Gastrocnemius medialis (tissue), 4 donors: ENCODE measurements at regions not wholly inside any gene's neighbourhood (a gene's known extent, or its start where the extent isn't known, plus 50 kb on each side); places are given as distances from the start of the nearest gene placed in this dataset.

Experiments used
- ATAC-seq, 2 donors: fragments of 150-250 bp; one replicate each; pipeline ENCODE4 v1.9.1; 2016
- DNase-seq, 2 donors: peaks; one replicate each; pipeline ENCODE4 v3.0.0-alpha.2; 2019
- H3K27ac ChIP-seq, 4 donors: fragments of 200-600 bp; sonication (generic); 1 replicate in 1 of 4; 2 replicates in 3 of 4; pipeline ENCODE4 v1.5.1; 2016 to 2018; ENCODE audit warnings: mild to moderate bottlenecking in 2 of 4, moderate library complexity in 1 of 4
- H3K27me3 ChIP-seq, 3 donors: fragments of 200-600 bp; sonication (generic) in 2 of 3; 1 replicate in 1 of 3; 2 replicates in 2 of 3; pipeline versions ENCODE4 v1.5.1 to v1.6.0; 2016 to 2019; ENCODE audit warnings: mild to moderate bottlenecking in 1 of 3, moderate library complexity in 1 of 3
- H3K36me3 ChIP-seq, 2 donors: fragments of 200-600 bp; sonication (generic) in 1 of 2; one replicate each; pipeline ENCODE4 v1.5.1; 2017 to 2018
- H3K4me1 ChIP-seq, 2 donors: fragments of 200-600 bp; sonication (generic) in 1 of 2; one replicate each; pipeline ENCODE4 v1.5.1; 2016 to 2017; ENCODE audit warnings: mild to moderate bottlenecking in 2 of 2
- H3K4me3 ChIP-seq, 4 donors: fragments of 200-600 bp; sonication (generic) in 3 of 4; 1 replicate in 1 of 4; 2 replicates in 3 of 4; pipeline ENCODE4 v1.5.1; 2016 to 2019; ENCODE audit warnings: mild to moderate bottlenecking in 2 of 4
- H3K9me3 ChIP-seq, 3 donors: fragments of 200-600 bp; sonication (generic) in 2 of 3; 1 replicate in 1 of 3; 2 replicates in 2 of 3; pipeline ENCODE4 v1.5.1; 2016 to 2019
- POLR2A ChIP-seq, 2 donors: fragments of 450-650 bp; IDR thresholded peaks; one replicate each; pipeline ENCODE4 v1.6.1; 2017; ENCODE audit warnings: antibody characterized with exemption in 2 of 2, mild to moderate bottlenecking in 2 of 2, moderate library complexity in 2 of 2
- in situ Hi-C, 4 donors: fragments of 200-750 bp; cut with MboI; loops; one replicate each; pipeline versions ENCODE4 v1.15.0 to v1.8.0; 2017; ENCODE audit warnings: low sequenced_read_pairs in 4 of 4
- intact Hi-C: fragments of 100-400 bp; cut with DNase I; formaldehyde crosslinking; loops from one replicate; pipeline ENCODE4 v1.15.1; 2023; ENCODE audit warnings: low total_unique reads
- TF ChIP-seq, protein P1 (sequence below), 5 experiments: fragments of 450-650 bp in 3 of 5; fragments of 200-600 bp in 2 of 5; sonication (generic) in 2 of 5; IDR thresholded peaks in 4 of 5; conservative IDR thresholded peaks in 1 of 5; 1 replicate in 4 of 5; 2 replicates in 1 of 5; pipeline ENCODE4 v1.5.1; 2016 to 2019; ENCODE audit warnings: antibody characterized with exemption in 5 of 5, mild to moderate bottlenecking in 3 of 5, moderate library complexity in 3 of 5

DNA sequence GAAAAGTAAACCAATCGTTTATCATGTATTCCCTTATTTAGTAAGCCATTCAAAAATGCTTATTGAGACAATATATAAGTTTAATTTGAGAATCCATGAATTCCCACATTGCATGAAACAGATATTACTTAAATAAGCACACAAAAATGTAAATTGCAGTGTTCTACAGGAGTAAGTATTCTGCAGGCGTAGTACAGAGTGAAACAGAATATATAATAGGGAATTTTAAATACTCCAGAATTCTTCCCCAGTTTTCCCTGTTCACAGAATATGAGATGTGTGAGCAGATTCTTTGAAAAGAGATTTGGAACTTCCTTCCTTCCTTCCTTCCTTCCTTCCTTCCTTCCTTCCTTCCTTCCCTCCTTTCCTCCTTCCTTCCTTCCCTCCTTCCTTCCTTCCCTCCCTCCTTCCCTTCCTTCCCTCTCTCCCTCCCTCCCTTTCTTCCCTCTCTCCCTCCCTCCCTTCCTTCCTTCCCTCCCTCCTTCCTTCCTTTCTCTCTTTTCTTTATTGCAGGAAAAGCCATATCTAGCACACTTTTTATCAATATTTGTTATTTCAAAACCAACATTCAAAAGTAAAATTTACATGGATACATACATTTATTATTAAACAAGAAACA is 977.7 kb upstream of the LRRTM1 start:
- intact Hi-C loops (no loop called here), in situ Hi-C loops (no loop called here)
- Histone ChIP-seq H3K4me3 (no peak overlapping the region), H3K4me1 (no peaks in the 10 kb centered on the region), H3K27me3 (no peaks in the 10 kb centered on the region), H3K9me3 (no peaks in the 10 kb centered on the region), H3K27ac (no peak overlapping the region), H3K36me3 (no peaks in the 10 kb centered on the region)
- ATAC-seq (no peak), DNase-seq (no peak)
- TF ChIP-seq, protein P1, sequence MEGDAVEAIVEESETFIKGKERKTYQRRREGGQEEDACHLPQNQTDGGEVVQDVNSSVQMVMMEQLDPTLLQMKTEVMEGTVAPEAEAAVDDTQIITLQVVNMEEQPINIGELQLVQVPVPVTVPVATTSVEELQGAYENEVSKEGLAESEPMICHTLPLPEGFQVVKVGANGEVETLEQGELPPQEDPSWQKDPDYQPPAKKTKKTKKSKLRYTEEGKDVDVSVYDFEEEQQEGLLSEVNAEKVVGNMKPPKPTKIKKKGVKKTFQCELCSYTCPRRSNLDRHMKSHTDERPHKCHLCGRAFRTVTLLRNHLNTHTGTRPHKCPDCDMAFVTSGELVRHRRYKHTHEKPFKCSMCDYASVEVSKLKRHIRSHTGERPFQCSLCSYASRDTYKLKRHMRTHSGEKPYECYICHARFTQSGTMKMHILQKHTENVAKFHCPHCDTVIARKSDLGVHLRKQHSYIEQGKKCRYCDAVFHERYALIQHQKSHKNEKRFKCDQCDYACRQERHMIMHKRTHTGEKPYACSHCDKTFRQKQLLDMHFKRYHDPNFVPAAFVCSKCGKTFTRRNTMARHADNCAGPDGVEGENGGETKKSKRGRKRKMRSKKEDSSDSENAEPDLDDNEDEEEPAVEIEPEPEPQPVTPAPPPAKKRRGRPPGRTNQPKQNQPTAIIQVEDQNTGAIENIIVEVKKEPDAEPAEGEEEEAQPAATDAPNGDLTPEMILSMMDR (IDR thresholded peaks at IDR 0.05 in 4 of 5, conservative IDR thresholded peaks at IDR 0.05 in 1 of 5) = no peak
- TF ChIP-seq POLR2A (IDR thresholded peaks at IDR 0.05) = no peak

DNA sequence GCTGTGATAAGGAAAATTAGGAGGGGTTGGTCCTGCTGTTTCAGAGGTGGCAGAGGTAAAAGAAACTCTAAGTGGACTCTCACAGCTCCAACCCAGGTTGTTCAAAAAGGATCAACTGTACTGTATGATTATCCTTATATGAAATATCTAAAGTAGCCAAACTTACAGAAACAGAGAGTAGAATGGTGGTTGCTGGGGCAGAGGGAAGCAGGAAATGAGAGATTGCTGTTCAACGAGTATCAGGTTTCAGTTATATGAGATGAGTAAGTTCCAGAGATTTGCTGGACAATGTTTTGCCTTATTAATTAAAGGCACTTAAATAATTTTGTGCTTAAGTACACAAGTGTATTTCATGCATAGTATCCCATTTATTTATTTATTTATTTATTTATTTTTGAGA is 972.0 kb upstream of the LRRTM1 start:
- H3K4me1 ChIP-seq = no peaks in the 10 kb centered on the region
- H3K27ac ChIP-seq = no peak overlapping the region
- H3K9me3 ChIP-seq = no peaks in the 10 kb centered on the region
- TF ChIP-seq POLR2A (IDR thresholded peaks at IDR 0.05) = no peak
- TF ChIP-seq, protein P1 (IDR thresholded peaks at IDR 0.05 in 4 of 5, conservative IDR thresholded peaks at IDR 0.05 in 1 of 5) = no peak
- H3K27me3 ChIP-seq = no peaks in the 10 kb centered on the region
- ATAC-seq (no peak), DNase-seq (no peak)
- intact Hi-C loops = no loop called here
- H3K36me3 ChIP-seq = no peaks in the 10 kb centered on the region
- H3K4me3 ChIP-seq = no peak overlapping the region
- in situ Hi-C loops = no loop called here

DNA sequence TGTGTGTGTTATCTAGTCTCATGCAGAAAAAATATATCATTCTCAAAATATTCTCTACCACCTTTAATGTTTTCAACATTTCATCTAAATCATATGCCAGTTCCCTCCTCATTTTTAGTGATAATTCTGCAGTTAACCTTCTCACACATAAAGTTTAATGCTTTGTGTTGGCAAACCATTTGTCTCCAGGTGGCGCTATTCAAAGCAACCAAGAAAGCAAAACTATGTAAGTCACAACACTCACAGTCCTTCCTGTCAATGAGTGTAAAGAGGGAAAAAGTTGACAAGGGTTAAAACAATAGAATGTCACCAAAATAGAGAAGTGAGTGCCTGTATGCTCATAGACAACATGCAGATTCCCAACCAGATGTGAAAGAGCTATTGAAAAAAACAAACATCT is 961.6 kb upstream of the LRRTM1 start:
- intact Hi-C loops = no loop called here
- H3K4me3 ChIP-seq = no peak overlapping the region
- in situ Hi-C loops = no loop called here

DNA sequence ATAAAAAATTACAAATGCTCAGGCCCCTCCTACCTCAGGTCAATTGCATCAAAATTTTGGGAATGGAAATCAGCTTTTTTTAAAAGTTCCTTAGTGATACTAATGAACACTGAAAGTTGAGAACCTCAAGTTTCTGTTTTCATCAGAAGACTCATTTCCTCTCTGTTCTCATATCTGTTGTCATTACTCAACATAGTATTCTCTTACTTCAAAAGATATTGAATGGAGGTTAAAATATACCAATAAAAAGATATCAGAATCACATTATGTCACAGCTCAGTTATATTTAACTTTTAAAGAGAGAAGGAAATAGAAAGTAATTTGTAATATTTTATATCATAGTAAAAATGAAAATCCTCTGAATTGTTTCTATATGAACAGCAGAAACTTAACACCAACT is 959.4 kb upstream of the LRRTM1 start:
- ATAC-seq = no peak
- no peaks in the 10 kb centered on the region for H3K27me3 ChIP-seq
- in situ Hi-C loops = no loop called here
- DNase-seq = no peak
- H3K4me1 ChIP-seq = no peaks in the 10 kb centered on the region
- no peak overlapping the region for H3K27ac ChIP-seq
- TF ChIP-seq, protein P1 (IDR thresholded peaks at IDR 0.05 in 4 of 5, conservative IDR thresholded peaks at IDR 0.05 in 1 of 5) = no peak
- no peak for TF ChIP-seq POLR2A (IDR thresholded peaks at IDR 0.05)
- no peaks in the 10 kb centered on the region for H3K36me3 ChIP-seq
- no peak overlapping the region for H3K4me3 ChIP-seq
- no peaks in the 10 kb centered on the region for H3K9me3 ChIP-seq
- intact Hi-C loops = no loop called here

More for the DNA sequence above, 961.6 kb upstream of the LRRTM1 start:
- ATAC-seq (no peak), DNase-seq (no peak)
- no peaks in the 10 kb centered on the region for H3K9me3 ChIP-seq
- H3K36me3 ChIP-seq = no peaks in the 10 kb centered on the region
- no peaks in the 10 kb centered on the region for H3K27me3 ChIP-seq
- H3K4me1 ChIP-seq = no peaks in the 10 kb centered on the region
- H3K27ac ChIP-seq = no peak overlapping the region
- no peak for TF ChIP-seq POLR2A (IDR thresholded peaks at IDR 0.05)
- TF ChIP-seq, protein P1 (IDR thresholded peaks at IDR 0.05 in 4 of 5, conservative IDR thresholded peaks at IDR 0.05 in 1 of 5) = no peak

DNA sequence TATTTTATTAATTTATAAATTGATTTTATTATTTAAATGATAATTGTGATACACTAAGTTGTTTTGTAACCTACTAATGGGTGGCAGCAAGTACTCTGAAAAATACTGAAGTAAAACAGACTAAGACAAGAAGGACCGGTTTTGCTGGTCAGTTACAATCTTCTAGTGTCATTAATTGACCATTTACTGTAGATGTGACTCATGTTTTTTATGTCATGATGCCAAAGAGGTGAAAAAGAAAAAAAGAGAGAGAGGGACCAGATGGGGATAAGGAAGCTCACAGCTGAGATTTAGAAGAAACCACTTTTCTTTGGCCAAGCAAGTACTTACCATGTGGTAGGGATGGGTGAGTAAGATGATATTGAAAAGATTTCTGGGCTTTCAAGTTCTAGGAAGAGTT is 955.8 kb upstream of the LRRTM1 start:
- intact Hi-C loops (no loop called here), in situ Hi-C loops (no loop called here)
- no peaks in the 10 kb centered on the region for H3K36me3 ChIP-seq
- TF ChIP-seq, protein P1 (IDR thresholded peaks at IDR 0.05 in 4 of 5, conservative IDR thresholded peaks at IDR 0.05 in 1 of 5) = no peak
- no peak for TF ChIP-seq POLR2A (IDR thresholded peaks at IDR 0.05)
- H3K27ac ChIP-seq = no peak overlapping the region
- no peak overlapping the region for H3K4me3 ChIP-seq
- ATAC-seq = no peak
- DNase-seq = no peak
- H3K9me3 ChIP-seq = no peaks in the 10 kb centered on the region
- no peaks in the 10 kb centered on the region for H3K27me3 ChIP-seq
- no peaks in the 10 kb centered on the region for H3K4me1 ChIP-seq
